K562 (cell line): ENCODE measurements at regions not wholly inside any gene's neighbourhood (a gene's known extent, or its start where the extent isn't known, plus 50 kb on each side); places are given as distances from the start of the nearest gene placed in this dataset.

ENCODE experiments used
- ATAC-seq: fragments of 200-7000 bp; cut with Tn5 transposase; 3 replicates; pipeline ENCODE4 v1.9.1; 2020; ENCODE audit warnings: moderate library complexity
- BruUV-seq: library from RNA; stranded (reverse); fragments of 400-500 nt; replicated peaks from 2 replicates; lab custom pipeline; 2021; lab: Mats Ljungman, UMichigan
- CTCF ChIA-PET: fragments of 300-600 bp; formaldehyde crosslinking; extraction: SDS; loops from one replicate; lab custom pipeline; 2021; ENCODE audit warnings: low intra/inter-chr PET ratio; lab: Yijun Ruan, JAX
- POLR2A ChIA-PET: fragments of 300-600, 350-650 bp; sonication (Branson Sonifier 250); formaldehyde crosslinking; extraction: SDS; loops from one replicate; lab custom pipeline; 2021; ENCODE audit warnings: antibody characterized with exemption, inconsistent platforms; lab: Yijun Ruan, JAX
- DNase-seq, 4 experiments: peaks; one replicate each; pipeline versions ENCODE4 v3.0.0 to v3.0.0-alpha.2; 2011 to 2018; ENCODE audit warnings: low spot score in 3 of 4, mixed read lengths in 3 of 4; ENCODE audit errors: extremely low read depth in 1 of 4
- FAIRE-seq: peaks from 2 replicates; lab custom pipeline; 2011; peaks lifted over from hg19 to GRCh38; lab: Jason Lieb, UNC
- H2AFZ ChIP-seq: 2 replicates; pipeline ENCODE4 v1.6.0; 2011; ENCODE audit warnings: low read depth, low read length, control low read depth, inconsistent platforms
- H3K27ac ChIP-seq: fragments of 200-600 bp; 3 replicates; pipeline ENCODE4 v1.8.0; 2011; ENCODE audit warnings: low read depth, mild to moderate bottlenecking, control low read depth, inconsistent platforms, low read length, moderate library complexity, mixed read lengths; ENCODE audit errors: extremely low read depth
- H3K27me3 ChIP-seq, 2 experiments: fragments of 300-600 bp in 1 of 2; 2 replicates in 1 of 2; 3 replicates in 1 of 2; pipeline versions ENCODE4 v1.6.0 to v1.8.0; 2011; ENCODE audit warnings: inconsistent platforms in 2 of 2, low read length in 2 of 2, mild to moderate bottlenecking in 1 of 2, mixed read lengths in 1 of 2, moderate library complexity in 1 of 2; ENCODE audit not compliant: control insufficient read depth in 2 of 2, insufficient read depth in 2 of 2
- H3K36me3 ChIP-seq: fragments of 300-600 bp; 3 replicates; pipeline ENCODE4 v1.8.0; 2011; ENCODE audit warnings: mild to moderate bottlenecking, low read length, inconsistent platforms; ENCODE audit not compliant: control insufficient read depth, insufficient read depth
- H3K4me1 ChIP-seq, 2 experiments: fragments of 200-600 bp in 1 of 2; replicated peaks in 1 of 2; 2 replicates in 1 of 2; 3 replicates in 1 of 2; pipeline versions ENCODE4 v1.5.1 to v1.8.0; 2011; ENCODE audit warnings: inconsistent platforms in 2 of 2, low read length in 2 of 2, mild to moderate bottlenecking in 1 of 2, mixed read lengths in 1 of 2, moderate library complexity in 1 of 2; ENCODE audit not compliant: control insufficient read depth in 2 of 2, insufficient read depth in 2 of 2
- H3K4me2 ChIP-seq: 2 replicates; pipeline ENCODE4 v1.6.1; 2011; ENCODE audit warnings: low read length, control low read depth, inconsistent platforms, mixed read lengths; ENCODE audit not compliant: insufficient read depth
- H3K4me3 ChIP-seq: fragments of 200-600 bp; sonication (generic), shearing (Covaris generic); 2 replicates; pipeline ENCODE4 v1.5.1; 2016; ENCODE audit warnings: control low read depth, inconsistent platforms
- H3K79me2 ChIP-seq: fragments of 200-600 bp; 3 replicates; pipeline ENCODE4 v1.8.0; 2011; ENCODE audit warnings: low read length, inconsistent platforms; ENCODE audit not compliant: control insufficient read depth, insufficient read depth
- H3K9ac ChIP-seq, 2 experiments: 2 replicates each; pipeline versions ENCODE4 v1.6.0 to v1.6.1; 2011; ENCODE audit warnings: low read depth in 2 of 2, low read length in 2 of 2, control low read depth in 1 of 2, inconsistent platforms in 1 of 2, mild to moderate bottlenecking in 1 of 2, mixed read lengths in 1 of 2; ENCODE audit not compliant: insufficient read depth in 1 of 2
- H3K9me1 ChIP-seq: one replicate; pipeline ENCODE4 v1.6.0; 2011; ENCODE audit warnings: inconsistent platforms, mild to moderate bottlenecking, low read length, moderate library complexity; ENCODE audit not compliant: control insufficient read depth, insufficient read depth
- H3K9me3 ChIP-seq: replicated peaks from 2 replicates; pipeline ENCODE4 v1.5.1; 2011; ENCODE audit warnings: low read depth, low read length, inconsistent platforms; ENCODE audit not compliant: control insufficient read depth, insufficient read depth
- H4K20me1 ChIP-seq: replicated peaks from 2 replicates; pipeline ENCODE4 v1.6.1; 2011; ENCODE audit warnings: low read length, inconsistent platforms, mixed read lengths; ENCODE audit not compliant: control insufficient read depth, insufficient read depth
- CHAMP1 ChIP-seq: fragments of 450-650 bp; IDR thresholded peaks from 2 replicates; pipeline ENCODE4 v1.6.1; 2016; ENCODE audit warnings: mild to moderate bottlenecking
- FOXP1 ChIP-seq: sonication (generic); formaldehyde crosslinking; IDR thresholded peaks from 2 replicates; pipeline ENCODE4 v1.8.0; 2022; ENCODE audit warnings: mild to moderate bottlenecking, missing genetic modification reagents
- KDM1A ChIP-seq, 2 experiments: fragments of 450-650 bp; IDR thresholded peaks; 2 replicates each; pipeline ENCODE4 v1.6.1; 2016; ENCODE audit warnings: mild to moderate bottlenecking in 2 of 2
- MTA2 ChIP-seq: fragments of 450-650 bp; IDR thresholded peaks from 2 replicates; pipeline ENCODE4 v1.6.1; 2016; ENCODE audit warnings: low read depth
- PKNOX1 ChIP-seq: fragments of 450-650 bp; IDR thresholded peaks from 2 replicates; pipeline ENCODE4 v1.6.1; 2016
- PRPF4 ChIP-seq: fragments of 200-400 bp; formaldehyde crosslinking; IDR thresholded peaks from one replicate; pipeline ENCODE4 v1.6.1; 2017; ENCODE audit warnings: low read length, low read depth, mild to moderate bottlenecking; ENCODE audit not compliant: insufficient read depth, poor library complexity, severe bottlenecking
- RHOXF2B ChIP-seq: fragments of 250-450 bp; sonication (Bioruptor Pico); conservative IDR thresholded peaks from 2 replicates; pipeline ENCODE4 v1.5.1; 2021
- TAF7 ChIP-seq: fragments of 450-650 bp; IDR thresholded peaks from 2 replicates; pipeline ENCODE4 v1.6.1; 2016; ENCODE audit warnings: missing genetic modification characterization, missing compliant biosample characterization
- TFAM ChIP-seq: fragments of 250-450 bp; sonication (Bioruptor Pico); conservative IDR thresholded peaks from 2 replicates; pipeline ENCODE4 v1.5.0; 2021; ENCODE audit warnings: mild to moderate bottlenecking, moderate library complexity
- ZBTB7A ChIP-seq: IDR thresholded peaks from 2 replicates; pipeline ENCODE4 v1.6.1; 2011; ENCODE audit warnings: low read depth, mild to moderate bottlenecking, low read length, moderate library complexity, borderline replicate concordance; ENCODE audit not compliant: control insufficient read depth
- ZNF133 ChIP-seq: fragments of 250-450 bp; sonication (Bioruptor Pico); IDR thresholded peaks from 2 replicates; pipeline ENCODE4 v1.4.0; 2020; ENCODE audit warnings: mild to moderate bottlenecking
- WGBS: fragments of 100-300 bp; shearing (Covaris generic); methylation state at CpG from one replicate; pipeline ENCODE4 v1.1.6; 2016; ENCODE audit warnings: low coverage, mixed read lengths; ENCODE audit not compliant: insufficient coverage; ENCODE audit errors: missing lambda C conversion rate; 5-methylcytosine and 5-hydroxymethylcytosine counted together
- in situ Hi-C: fragments of 300-500 bp; cut with MboI; formaldehyde crosslinking; loops from 4 replicates; pipeline ENCODE4 v1.15.0; 2018; ENCODE audit warnings: inconsistent platforms, mixed read lengths
- intact Hi-C: fragments of 100-400 bp; cut with micrococcal nuclease; formaldehyde crosslinking; loops from 2 replicates; pipeline ENCODE4 v1.14.2; 2022

GRCh38 chr15:85297537-85297936, 82.9 kb upstream of the AKAP13 start (continued):
- TF ChIP-seq CHAMP1, result no peak

GRCh38 chr15:85298366-85298765, 82.0 kb upstream of the AKAP13 start:
- DNase-seq (no peak), FAIRE-seq (no peak), ATAC-seq (no peak)
- WGBS, result 3% methylated on average over 4 of the region's 4 CpGs
- ChIA-PET POLR2A (no interaction called here), CTCF (no interaction called here)
- in situ Hi-C loops (loop anchor here (10.0 to 25.0 kb wide), 3 partner anchors 124 to 1086 kb away; no protein-coding TSS in a partner anchor), intact Hi-C loops (loop anchor here (10.0 kb wide), 1 partner anchor 116 kb away; no protein-coding TSS in a partner anchor)
- Histone ChIP-seq H3K9me1 (no peaks in the 10 kb centered on the region), H3K79me2 (no peaks in the 10 kb centered on the region), H3K4me1 (no peaks in the 10 kb centered on the region), H3K27me3 (peaks cover 2 to 10% of the 10 kb centered on the region in 2 experiments; a peak in 3 of 5 replicates), H4K20me1 (no peaks in the 10 kb centered on the region), H2AFZ (no peak overlapping the region), H3K4me2 (no peak overlapping the region), H3K9ac (no peak overlapping the region), H3K4me3 (no peak overlapping the region), H3K27ac (no peak overlapping the region), H3K9me3 (no peaks in the 10 kb centered on the region), H3K36me3 (no peaks in the 10 kb centered on the region)
- BruUV-seq, result no TSS peak
- TF ChIP-seq ZBTB7A (no peak), TFAM (CRISPR knock-in tag) (no peak), PRPF4 (no peak), TAF7 (tag) (no peak), FOXP1 (CRISPR knock-in tag) (no peak), KDM1A (IDR thresholded peaks at IDR 0.05) (no peak), ZNF133 (CRISPR knock-in tag) (no peak), RHOXF2B (CRISPR knock-in tag) (no peak), PKNOX1 (no peak), MTA2 (no peak)
